Neural crest cell (in vitro differentiated cells): ENCODE measurements at regions not wholly inside any gene's neighbourhood (a gene's known extent, or its start where the extent isn't known, plus 50 kb on each side); places are given as distances from the start of the nearest gene placed in this dataset.

Source experiments
- DNase-seq: peaks from one replicate; pipeline ENCODE4 v3.0.0; 2021; ENCODE audit warnings: low read depth, mixed read lengths, low spot score
- H3K27ac Mint-ChIP-seq: one replicate; pipeline ENCODE4 v1.8.0; 2021; ENCODE audit warnings: mild to moderate bottlenecking, mixed read lengths; ENCODE audit not compliant: unreplicated experiment
- H3K27me3 Mint-ChIP-seq: 2 replicates; pipeline ENCODE4 v1.8.0; 2021; ENCODE audit warnings: low read depth, mild to moderate bottlenecking, mixed read lengths
- H3K36me3 Mint-ChIP-seq: 2 replicates; pipeline ENCODE4 v1.8.0; 2021; ENCODE audit warnings: low read depth, mild to moderate bottlenecking, mixed read lengths
- H3K4me1 Mint-ChIP-seq: 2 replicates; pipeline ENCODE4 v1.8.0; 2021; ENCODE audit warnings: mixed read lengths
- H3K4me3 Mint-ChIP-seq: one replicate; pipeline ENCODE4 v1.8.0; 2021; ENCODE audit warnings: mild to moderate bottlenecking, mixed read lengths
- H3K9me3 Mint-ChIP-seq: 2 replicates; pipeline ENCODE4 v1.8.0; 2021; ENCODE audit warnings: mixed read lengths
- TF ChIP-seq, protein P1 (sequence below): fragments of 200-600 bp; sonication (generic); conservative IDR thresholded peaks from 2 replicates; pipeline ENCODE4 v1.5.0; 2021; ENCODE audit warnings: antibody characterized with exemption, mild to moderate bottlenecking

DNA sequence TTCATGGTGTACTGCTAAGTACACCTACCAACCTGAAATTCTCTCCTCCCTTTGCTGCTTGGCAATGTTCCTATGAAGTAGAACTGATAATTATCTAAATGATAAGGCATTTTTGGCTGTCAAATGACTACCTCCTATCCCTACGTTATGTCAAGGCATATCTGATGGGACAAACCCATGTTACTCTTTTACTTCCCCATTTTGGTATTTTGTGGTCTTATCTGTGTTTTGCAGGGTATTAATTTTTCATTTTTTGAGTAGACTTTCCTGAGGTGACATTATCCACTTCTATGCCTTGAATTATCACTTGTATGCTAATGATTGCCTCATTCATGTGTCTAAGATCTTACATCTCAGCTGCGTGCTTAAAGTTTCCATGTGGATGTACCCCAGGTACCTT is 499.6 kb upstream of the B3GALT2 start:
- Mint-ChIP-seq H3K9me3 (no peaks in the 10 kb centered on the region), H3K27me3 (no peaks in the 10 kb centered on the region), H3K27ac (no peak overlapping the region), H3K36me3 (no peaks in the 10 kb centered on the region), H3K4me1 (peaks cover 2% of the 10 kb centered on the region), H3K4me3 (no peak overlapping the region)
- TF ChIP-seq, protein P1, sequence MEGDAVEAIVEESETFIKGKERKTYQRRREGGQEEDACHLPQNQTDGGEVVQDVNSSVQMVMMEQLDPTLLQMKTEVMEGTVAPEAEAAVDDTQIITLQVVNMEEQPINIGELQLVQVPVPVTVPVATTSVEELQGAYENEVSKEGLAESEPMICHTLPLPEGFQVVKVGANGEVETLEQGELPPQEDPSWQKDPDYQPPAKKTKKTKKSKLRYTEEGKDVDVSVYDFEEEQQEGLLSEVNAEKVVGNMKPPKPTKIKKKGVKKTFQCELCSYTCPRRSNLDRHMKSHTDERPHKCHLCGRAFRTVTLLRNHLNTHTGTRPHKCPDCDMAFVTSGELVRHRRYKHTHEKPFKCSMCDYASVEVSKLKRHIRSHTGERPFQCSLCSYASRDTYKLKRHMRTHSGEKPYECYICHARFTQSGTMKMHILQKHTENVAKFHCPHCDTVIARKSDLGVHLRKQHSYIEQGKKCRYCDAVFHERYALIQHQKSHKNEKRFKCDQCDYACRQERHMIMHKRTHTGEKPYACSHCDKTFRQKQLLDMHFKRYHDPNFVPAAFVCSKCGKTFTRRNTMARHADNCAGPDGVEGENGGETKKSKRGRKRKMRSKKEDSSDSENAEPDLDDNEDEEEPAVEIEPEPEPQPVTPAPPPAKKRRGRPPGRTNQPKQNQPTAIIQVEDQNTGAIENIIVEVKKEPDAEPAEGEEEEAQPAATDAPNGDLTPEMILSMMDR, result no peak
- no peak for DNase-seq

DNA sequence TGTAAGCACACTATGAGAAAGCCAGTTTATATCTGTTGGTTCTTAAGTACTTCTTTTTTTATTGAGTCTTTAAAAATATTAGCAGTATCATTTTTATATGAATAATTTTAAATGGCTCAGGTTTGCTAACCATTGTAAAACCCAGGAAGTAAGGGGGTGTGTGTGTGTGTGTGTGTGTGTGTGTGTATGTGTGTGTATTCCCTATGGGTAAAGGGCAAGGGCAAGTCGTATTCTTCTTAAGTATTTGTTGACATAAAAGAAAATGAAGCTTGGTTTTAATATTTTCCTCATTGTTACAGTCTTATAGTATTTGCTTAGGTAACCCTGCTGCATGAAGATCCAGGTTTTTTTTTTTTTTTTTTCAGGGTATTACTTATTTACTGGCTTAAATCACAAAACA is 495.0 kb upstream of the B3GALT2 start:
- Mint-ChIP-seq H3K4me3 (no peak overlapping the region), H3K36me3 (no peaks in the 10 kb centered on the region), H3K4me1 (peaks cover 10% of the 10 kb centered on the region), H3K27ac (no peak overlapping the region), H3K9me3 (no peaks in the 10 kb centered on the region), H3K27me3 (no peaks in the 10 kb centered on the region)
- TF ChIP-seq, protein P1, result no peak
- no peak for DNase-seq

DNA sequence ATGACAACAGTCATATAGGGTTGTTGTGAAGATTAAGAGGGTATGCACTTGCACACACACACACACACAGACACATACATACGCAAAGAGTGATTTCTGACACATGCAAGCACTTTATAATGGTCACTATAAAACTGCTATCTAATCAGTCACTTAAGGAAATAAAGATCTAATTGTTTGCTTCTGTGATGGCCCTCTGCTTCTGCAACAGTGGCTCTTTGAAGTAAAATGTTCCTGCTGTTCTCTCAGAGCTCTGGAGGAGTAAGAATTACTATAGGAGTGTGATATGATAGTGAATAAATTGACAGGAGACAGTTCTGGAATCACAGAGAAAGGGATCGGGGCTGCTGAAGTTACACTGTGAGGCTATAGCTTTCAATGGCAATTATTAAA is 494.5 kb upstream of the B3GALT2 start:
- Mint-ChIP-seq H3K27me3 (no peaks in the 10 kb centered on the region), H3K36me3 (no peaks in the 10 kb centered on the region), H3K27ac (no peak overlapping the region)

DNA sequence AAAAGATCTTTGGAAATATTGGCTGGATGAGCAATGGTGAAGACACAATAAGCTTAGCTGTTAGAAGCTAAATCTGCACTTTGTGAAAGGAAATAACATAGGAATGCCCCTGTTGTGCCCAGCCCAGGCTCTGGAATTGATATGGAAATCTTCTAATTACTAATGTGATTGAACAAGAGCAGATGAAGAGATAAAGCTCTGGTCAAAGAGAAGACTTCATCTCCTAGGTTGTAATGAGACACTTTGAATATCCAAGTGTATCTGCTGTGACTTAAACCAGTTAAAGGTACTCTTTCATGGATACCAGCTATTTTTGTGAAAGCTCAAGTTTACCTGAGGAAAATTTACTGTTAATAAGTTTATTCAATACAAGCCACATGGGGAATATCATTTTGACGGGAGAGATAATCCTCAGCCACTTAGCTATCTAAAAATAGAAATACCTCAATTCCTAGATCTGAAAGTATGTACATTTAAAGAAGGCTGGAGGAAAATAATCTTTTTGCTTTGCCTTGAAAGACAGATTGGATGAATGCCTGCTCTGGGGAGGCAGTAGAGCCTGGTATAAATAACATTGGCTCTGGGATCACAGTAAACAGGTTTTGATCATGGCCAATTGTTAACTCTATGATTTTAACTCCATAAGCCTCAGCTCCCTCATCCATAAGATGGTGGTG is 494.0 kb upstream of the B3GALT2 start:
- H3K4me1 Mint-ChIP-seq, result peaks cover 10% of the 10 kb centered on the region
- no peaks in the 10 kb centered on the region for H3K9me3 Mint-ChIP-seq
- no peaks in the 10 kb centered on the region for H3K36me3 Mint-ChIP-seq
- H3K4me3 Mint-ChIP-seq, result no peak overlapping the region
- H3K27me3 Mint-ChIP-seq, result no peaks in the 10 kb centered on the region
- TF ChIP-seq, protein P1, result no peak
- no peak overlapping the region for H3K27ac Mint-ChIP-seq
- no peak for DNase-seq

More for the DNA sequence above, 494.5 kb upstream of the B3GALT2 start:
- peaks cover 10% of the 10 kb centered on the region for H3K4me1 Mint-ChIP-seq
- TF ChIP-seq, protein P1, result no peak
- DNase-seq, result no peak
- no peak overlapping the region for H3K4me3 Mint-ChIP-seq
- H3K9me3 Mint-ChIP-seq, result no peaks in the 10 kb centered on the region

DNA sequence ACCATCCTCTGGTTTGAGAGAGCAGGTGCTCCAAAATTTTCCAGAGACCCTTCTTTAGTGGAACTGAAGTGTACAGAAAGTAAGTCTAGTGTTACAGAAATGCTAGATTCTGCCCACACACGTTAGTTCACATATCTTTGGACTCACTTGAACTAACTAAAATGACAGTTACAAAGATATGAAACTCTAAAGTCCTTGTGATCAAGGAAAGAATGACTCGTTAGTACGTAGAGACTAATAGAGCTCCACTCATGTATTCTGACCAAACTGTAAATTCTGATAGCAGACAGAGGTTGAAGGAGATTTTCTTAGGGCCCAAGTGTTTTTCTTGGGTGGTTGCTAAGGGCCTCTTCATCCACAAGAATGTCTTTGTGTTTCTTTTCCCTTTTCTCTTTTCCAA is 491.5 kb upstream of the B3GALT2 start:
- no peaks in the 10 kb centered on the region for H3K9me3 Mint-ChIP-seq
- no peak for DNase-seq
- no peak overlapping the region for H3K4me3 Mint-ChIP-seq
- H3K27ac Mint-ChIP-seq, result no peak overlapping the region
- TF ChIP-seq, protein P1, result no peak
- H3K27me3 Mint-ChIP-seq, result no peaks in the 10 kb centered on the region
- no peaks in the 10 kb centered on the region for H3K36me3 Mint-ChIP-seq
- H3K4me1 Mint-ChIP-seq, result peaks cover 10% of the 10 kb centered on the region
